Cardiac septum (tissue), 1 donor: ENCODE measurements at regions not wholly inside any gene's neighbourhood (a gene's known extent, or its start where the extent isn't known, plus 50 kb on each side); places are given as distances from the start of the nearest gene placed in this dataset.

Experiments used
- DNase-seq: peaks from one replicate; pipeline ENCODE4 v3.0.0-alpha.2; 2020; ENCODE audit warnings: low spot score
- intact Hi-C: fragments of 100-400 bp; cut with DNase I; formaldehyde crosslinking; loops from one replicate; pipeline ENCODE4 v1.14.0; 2022
- donor health status: DM: no; HTN: no; CAD: no.

GRCh38 chr12:126582231-126582630 is 1517.0 kb downstream of the AACS start:
- intact Hi-C loops = no loop called here
- DNase-seq = no peak

DNA sequence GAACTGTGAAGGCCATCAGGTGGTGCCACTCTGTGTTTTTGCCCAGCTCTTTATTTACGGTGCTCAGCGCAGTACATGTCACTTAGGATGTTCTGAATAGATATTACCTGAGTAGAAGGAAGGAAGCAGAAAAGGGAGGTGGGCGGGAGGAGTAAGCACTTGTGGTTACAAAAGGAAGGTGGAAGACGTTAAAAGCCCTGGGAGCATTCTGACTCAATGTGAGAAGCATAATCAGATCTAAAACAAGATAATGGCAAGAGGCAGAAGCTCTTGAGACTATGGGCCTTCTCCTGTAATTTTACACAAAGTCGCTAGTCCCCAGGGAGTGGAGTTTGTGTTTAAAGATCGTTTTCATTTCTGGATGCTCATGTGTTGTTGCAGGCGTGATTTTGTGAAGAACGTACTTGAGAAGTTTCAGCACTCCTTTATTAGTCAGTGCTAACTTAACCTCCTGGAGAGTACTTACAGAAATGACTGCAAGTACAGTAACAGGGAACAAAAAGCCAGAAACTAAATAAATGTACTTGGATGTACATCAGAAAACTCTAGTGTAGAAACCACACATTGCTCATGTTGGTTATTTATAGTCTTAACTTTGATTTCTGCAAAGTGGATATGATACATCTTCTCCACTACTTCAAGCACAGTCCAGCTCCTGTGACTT is 1523.5 kb downstream of the AACS start:
- no peak for DNase-seq
- intact Hi-C loops = no loop called here

DNA sequence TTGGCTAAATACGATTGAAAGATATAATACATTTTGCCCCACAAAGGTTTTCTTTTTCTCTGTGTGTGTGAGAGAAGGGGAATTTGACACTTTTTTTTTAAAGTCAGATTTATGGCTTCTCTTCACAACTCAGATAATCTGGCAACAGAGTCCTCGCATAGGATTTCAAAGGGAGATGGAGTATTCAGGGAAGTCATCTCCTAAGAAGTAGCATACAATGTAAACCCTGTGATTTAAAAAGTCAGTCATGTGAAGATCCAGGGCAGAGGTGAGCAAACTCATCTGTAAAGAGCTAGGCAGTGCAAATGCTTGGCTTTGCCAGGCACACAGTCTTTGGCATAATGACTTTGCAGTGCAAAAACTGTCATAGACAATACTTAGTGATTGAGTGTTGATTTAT is 1526.3 kb downstream of the AACS start:
- DNase-seq = no peak
- intact Hi-C loops = no loop called here

DNA sequence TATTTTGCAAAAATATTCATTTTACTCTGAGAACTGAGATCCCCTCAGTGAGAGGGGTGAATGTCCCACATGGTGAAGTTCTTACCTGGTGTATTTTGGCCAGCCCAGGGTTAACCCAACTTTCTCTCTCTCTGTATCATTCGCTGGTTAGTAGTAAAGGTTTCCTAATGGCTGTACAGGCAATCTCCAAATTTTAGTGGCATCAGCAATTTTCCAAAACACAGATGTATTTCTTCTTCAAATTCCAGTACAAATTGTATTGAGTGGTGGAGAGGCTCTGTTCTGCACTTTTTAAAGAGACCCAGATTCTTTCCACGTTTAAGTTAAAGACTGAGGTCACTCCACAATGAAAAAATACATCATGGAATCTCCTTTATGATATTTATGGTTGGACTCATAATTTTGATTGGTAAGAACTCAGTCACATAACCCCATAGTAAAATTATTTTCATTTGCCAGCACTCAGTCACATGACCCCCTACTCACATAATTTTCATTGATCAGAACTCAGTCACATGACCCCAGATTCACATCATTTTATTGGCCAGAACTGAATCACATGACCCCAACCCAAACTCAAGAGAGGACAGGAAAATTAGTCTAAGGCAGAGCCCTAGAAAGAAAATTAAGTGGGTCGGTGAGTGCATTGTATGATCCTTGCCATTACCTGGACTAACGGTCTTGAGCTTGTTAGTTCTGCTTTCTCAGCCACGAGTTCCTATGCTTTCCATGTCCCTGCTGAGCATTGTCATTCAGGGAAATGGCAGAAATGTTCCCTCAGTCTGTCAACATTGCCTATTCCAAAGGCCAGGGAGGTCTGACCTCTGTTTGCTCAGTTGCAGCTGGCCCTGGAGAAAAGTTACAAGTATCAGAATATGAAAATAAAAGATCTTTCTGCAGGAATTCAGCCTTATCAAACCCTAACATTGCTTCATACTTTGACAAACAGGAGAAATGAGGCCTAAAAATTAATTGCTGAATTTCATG is 1536.2 kb downstream of the AACS start:
- intact Hi-C loops = no loop called here
- no peak for DNase-seq

DNA sequence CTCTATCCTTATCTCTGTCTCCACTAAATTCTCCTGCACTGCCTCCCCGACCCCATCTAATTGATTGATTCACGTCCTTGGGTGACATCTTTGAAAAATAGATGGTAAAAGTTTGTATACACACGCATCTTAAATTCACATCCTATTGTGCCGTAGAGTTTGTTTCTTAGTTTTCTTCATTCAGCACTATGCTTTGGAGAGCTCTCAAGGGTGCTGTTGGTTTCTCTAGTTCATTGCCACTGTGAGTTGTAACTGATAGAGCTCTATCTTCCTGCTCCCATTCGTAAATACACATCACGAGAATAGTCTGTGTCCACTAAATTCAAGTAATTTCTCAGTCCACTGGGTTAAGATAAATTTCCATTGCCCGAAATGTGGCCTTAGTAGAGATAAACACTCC is 1537.4 kb downstream of the AACS start:
- intact Hi-C loops = no loop called here
- no peak for DNase-seq

GRCh38 chr12:126607157-126607556 is 1541.9 kb downstream of the AACS start:
- intact Hi-C loops = no loop called here
- no peak for DNase-seq

DNA sequence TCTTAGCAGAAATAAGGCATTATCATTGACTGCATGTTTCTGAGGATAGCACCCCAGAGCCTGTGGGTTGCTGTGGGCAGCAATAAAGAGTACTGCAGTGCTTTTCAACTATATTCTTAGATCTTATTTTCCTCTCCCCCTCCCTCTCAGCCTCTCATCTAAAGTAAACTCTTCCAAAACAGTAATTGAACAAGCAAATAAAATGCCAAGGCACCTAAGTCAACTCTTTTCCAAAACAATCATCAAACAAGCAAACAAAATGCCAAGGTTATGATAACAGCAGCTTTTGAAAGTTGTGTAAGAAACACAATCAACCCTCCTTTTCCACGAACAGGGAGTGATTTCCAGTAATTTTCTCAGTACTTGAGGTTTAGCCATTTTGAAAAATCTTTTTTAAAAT is 1542.6 kb downstream of the AACS start:
- intact Hi-C loops = no loop called here
- DNase-seq = no peak

DNA sequence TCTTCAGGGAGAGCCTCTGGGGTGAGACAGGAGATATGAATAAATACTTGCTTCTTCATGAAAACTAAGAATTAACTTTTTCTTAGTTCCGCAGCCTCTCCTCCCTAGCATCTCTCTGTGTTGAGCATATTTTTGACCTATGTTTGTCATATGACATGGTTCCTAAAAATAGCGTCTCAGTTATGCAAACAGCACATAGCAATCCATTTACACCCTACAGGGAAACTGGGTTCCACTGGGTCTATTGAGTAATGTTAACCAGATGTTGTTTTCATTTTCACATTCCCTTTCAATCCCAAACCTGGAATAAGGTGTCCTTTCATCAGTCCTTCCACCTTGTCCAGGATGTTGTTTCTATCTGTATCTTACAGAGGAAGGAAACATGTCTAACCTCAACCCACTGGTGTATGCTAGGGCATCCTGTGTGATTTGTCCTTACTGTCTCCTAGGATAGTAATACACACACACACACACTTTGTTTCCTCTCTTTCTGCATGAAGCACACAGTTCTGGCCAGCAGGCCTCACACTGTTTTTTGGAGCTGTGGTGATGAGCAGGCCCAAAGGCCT is 1543.5 kb downstream of the AACS start:
- no peak for DNase-seq
- intact Hi-C loops = no loop called here

DNA sequence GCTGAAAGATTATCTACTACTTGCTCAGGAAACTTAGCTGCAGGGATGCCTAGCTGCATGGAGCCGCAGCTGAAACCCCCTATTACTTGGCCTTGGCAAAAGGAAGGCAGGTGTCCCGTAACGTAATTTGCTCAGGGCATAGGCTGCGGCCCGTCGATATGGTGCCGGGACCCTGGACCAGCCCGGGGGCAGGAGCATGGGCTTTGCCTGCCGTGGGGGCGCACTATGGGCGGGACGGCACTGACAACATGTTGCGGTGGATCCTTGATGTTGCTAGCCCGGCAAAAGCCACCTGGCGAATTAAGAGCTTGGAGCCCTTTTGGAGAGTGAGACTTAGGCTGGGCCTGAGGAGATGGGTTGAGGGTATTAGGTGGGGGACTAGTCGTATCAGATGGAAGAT is 1551.2 kb downstream of the AACS start:
- no peak for DNase-seq
- intact Hi-C loops = no loop called here

DNA sequence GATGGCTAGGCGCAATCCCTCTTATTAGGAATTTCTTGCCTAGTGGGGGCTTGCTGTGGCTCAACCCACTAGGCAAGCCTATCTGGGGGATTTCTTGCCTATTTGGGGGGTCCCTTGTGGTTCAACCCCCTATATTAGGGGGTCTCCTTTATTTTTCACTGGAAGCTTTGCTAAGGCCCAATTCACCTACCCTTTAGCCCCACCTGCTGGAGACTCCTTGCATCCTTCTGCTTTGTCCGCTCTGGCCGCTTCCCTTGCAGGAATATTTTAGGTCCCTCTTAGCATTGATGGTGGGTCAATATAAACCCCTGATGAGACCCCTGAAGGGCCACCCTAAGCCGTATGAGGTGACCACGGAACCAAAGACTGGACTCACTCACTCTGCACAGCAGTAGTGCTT is 1552.1 kb downstream of the AACS start:
- intact Hi-C loops = no loop called here

DNA sequence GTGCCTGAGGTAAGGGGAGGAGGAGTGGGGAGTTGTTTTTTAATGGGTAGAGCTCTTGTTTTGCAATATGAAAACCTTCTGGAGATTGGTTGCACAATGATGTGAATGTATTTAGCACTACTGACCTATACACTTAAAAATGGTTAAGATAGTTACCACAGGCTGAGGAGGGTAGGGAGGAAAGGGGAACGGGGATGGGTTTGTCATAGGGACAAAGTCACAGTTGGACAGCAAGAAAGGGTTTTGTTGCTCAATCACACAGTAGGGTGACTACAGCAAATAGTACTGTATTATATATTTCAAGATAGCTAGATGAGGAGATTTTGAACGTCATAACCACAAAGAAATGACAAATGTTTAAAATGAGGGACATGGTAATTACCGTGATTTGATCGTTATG is 1562.4 kb downstream of the AACS start:
- intact Hi-C loops = no loop called here
- no peak for DNase-seq

More for the DNA sequence above, 1552.1 kb downstream of the AACS start:
- DNase-seq = no peak

DNA sequence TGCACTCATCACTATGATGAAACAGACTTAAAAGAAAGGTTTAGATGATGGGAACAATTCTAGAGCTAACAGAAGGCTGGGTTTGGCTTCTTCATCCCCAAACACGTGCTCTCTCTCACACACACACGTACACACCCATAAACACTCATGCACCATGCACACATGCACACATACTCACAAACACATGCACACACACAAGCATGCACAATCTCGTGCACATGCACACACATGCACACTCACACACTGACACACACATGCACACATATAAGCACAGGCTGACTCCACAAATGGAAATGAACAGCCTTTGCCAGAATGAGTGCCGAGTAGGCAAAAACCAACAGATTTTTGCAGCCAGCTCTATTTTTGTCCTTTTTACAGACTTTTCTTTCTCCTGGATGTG is 1571.6 kb downstream of the AACS start:
- no peak for DNase-seq
- intact Hi-C loops = no loop called here

DNA sequence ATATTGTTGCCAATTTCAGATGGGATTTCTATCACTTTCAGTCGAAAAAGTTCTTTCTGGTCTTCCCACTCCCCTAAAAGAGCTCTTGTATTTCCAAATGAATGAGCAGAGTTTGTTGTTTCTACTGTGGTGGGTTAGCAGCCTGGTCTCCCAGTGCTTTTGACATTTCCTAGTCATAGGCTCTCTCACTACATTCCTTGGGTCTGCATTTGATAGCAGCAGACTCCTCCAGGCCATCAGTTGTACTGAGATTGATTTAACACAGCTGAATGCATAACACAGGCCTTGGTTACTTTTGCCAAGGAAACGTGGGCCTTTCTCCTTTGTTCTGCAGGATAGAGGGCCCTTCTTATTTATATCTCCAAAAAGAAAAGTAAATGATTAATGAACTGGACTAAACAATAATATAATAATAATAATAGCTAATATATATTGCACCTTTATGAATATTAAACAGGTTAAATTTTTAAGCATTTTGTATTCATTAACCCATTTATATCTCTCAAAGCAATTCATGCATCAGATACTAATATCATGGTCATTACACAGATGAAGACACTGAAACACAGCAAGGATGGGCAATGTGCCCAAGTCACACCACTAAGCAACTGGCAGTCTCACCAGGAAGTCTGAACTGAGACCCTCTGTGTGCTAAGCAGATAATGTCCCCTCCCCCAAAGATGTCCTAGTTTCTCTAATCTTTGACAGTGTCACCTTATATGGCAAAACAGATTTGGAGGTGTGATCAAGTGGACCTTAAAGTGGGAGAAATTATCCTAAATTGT is 1579.2 kb downstream of the AACS start:
- intact Hi-C loops = no loop called here
- DNase-seq = no peak

GRCh38 chr12:126648074-126648473 is 1582.8 kb downstream of the AACS start:
- DNase-seq = no peak
- intact Hi-C loops = no loop called here

- intact Hi-C loops = no loop called here
- no peak for DNase-seq
Observed at GRCh38 chr12:126651133-126651532, 1585.9 kb downstream of the AACS start.

DNA sequence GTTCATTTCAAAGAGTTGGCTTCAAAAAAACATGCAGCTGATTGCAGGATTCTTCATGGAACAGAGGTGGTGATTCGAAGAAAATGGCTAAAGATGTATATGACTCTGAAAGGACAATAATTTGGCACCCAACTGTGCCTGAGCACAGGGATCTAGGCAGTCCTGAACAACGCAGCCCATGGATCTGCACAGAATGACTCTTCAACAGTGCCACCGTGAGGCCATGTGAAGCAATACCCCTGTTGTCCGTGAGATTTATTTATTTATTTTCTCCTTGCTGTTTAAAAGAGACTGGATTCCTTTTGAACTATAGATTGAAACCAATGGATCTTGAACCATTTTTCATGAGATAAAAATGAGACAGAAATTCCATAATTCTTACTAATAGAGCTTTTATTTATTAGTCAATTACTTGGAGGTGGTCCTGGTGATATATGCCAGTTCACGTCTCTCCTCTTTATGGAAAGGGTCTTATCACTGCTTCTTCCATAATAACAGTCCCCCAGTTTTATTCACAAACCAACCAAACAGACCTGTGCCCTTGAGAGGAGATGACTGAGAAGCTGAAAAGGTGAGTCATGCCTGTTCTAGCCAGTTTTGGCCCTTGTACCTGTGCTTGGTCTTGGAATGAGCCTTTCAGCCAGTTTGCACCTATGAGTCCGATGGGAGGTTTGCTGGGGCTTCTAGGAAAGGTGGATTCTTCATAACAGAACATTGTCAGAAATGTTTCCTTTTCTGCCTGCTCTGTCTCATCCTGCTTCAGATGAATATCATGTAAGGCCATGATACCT is 1598.3 kb downstream of the AACS start:
- intact Hi-C loops = no loop called here
- DNase-seq = no peak

GRCh38 chr12:126667339-126667738 is 1599.6 kb upstream of the TMEM132C start:
- intact Hi-C loops = no loop called here
- no peak for DNase-seq

DNA sequence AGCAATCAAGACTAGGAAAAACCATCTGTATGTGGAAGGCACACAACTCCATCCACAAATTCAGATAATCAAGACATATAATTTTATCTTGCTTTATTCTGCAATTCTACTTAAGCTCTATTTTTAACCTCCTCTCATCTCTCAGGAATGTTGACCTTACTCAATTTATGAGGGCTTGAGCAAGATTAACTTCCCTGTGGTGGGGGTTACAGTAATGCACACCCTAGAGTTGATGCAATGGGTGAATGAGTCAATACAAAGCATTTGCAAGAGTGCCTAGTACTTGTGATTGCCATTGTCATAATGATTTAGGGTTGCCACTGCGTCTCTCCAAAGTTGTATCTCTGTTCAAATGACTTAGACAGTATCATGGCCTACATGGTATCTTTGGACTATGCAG is 1598.4 kb upstream of the TMEM132C start:
- intact Hi-C loops = no loop called here
- no peak for DNase-seq

DNA sequence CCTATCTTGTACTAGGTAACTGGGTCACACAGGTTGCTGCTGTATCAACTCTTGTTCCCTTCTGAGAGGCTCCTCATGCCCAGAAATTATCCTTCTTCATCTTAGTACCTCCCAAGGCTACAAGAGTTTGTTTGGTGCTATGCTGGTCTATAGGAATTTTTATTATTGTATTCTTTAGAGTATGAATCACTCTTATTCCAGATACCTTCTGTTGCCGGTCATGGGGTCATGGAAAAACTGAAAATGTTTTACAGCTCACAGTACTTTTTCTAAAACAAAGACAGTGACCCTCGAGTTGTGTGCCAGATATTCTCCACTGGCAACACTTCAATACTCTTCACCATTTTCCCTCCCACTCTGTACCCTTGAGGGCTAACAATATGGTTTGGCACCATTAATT is 1598.0 kb upstream of the TMEM132C start:
- intact Hi-C loops = no loop called here
- no peak for DNase-seq
